OCI-LY3 (cell line): ENCODE measurements at regions not wholly inside any gene's neighbourhood (a gene's known extent, or its start where the extent isn't known, plus 50 kb on each side); places are given as distances from the start of the nearest gene placed in this dataset.

ENCODE experiments used
- H2AFZ ChIP-seq: fragments of 200-600, 300-600 bp; shearing (Covaris generic); 2 replicates; pipeline ENCODE4 v1.6.0; 2014; ENCODE audit warnings: antibody characterized with exemption, low read depth, low read length
- H3K27ac ChIP-seq: fragments of 200-600, 300-600 bp; sonication (generic); 2 replicates; pipeline ENCODE4 v1.5.1; 2014; ENCODE audit warnings: mild to moderate bottlenecking, low read length, moderate library complexity, mixed read lengths
- H3K27me3 ChIP-seq: fragments of 200-600, 300-600 bp; sonication (generic); 2 replicates; pipeline ENCODE4 v1.6.1; 2014; ENCODE audit warnings: low read depth, low read length, mixed read lengths
- H3K36me3 ChIP-seq: fragments of 200-600, 300-600 bp; sonication (generic); replicated peaks from 2 replicates; pipeline ENCODE3; 2014; ENCODE audit warnings: low read depth, low read length, mixed read lengths
- H3K4me1 ChIP-seq: fragments of 300-600, 200-600 bp; sonication (generic); 2 replicates; pipeline ENCODE4 v1.6.1; 2014; ENCODE audit warnings: low read length, mixed read lengths
- H3K4me2 ChIP-seq: fragments of 200-600, 300-600 bp; sonication (generic); 2 replicates; pipeline ENCODE4 v1.6.1; 2014; ENCODE audit warnings: low read length, mixed read lengths
- H3K4me3 ChIP-seq: fragments of 300-600, 200-600 bp; sonication (generic); 2 replicates; pipeline ENCODE4 v1.5.1; 2014; ENCODE audit warnings: antibody characterized with exemption, mild to moderate bottlenecking, low read length, moderate library complexity
- H3K79me2 ChIP-seq: fragments of 300-600, 200-600 bp; shearing (Covaris generic); 2 replicates; pipeline ENCODE4 v1.6.1; 2014; ENCODE audit warnings: mild to moderate bottlenecking, low read length, mixed read lengths
- H3K9ac ChIP-seq: fragments of 300-600, 200-600 bp; shearing (Covaris generic); 2 replicates; pipeline ENCODE4 v1.6.0; 2014; ENCODE audit warnings: mild to moderate bottlenecking, low read length, moderate library complexity
- H3K9me3 ChIP-seq: fragments of 200-600, 300-600 bp; shearing (Covaris generic); 2 replicates; pipeline ENCODE4 v1.6.1; 2014; ENCODE audit warnings: low read length, mixed read lengths; ENCODE audit not compliant: insufficient read depth
- H4K20me1 ChIP-seq: fragments of 200-600, 300-600 bp; sonication (generic); 2 replicates; pipeline ENCODE4 v1.6.1; 2016; ENCODE audit warnings: low read length, mixed read lengths; ENCODE audit not compliant: insufficient read depth
- CTCF ChIP-seq: fragments of 200-600, 300-600 bp; sonication (generic); IDR thresholded peaks from 2 replicates; pipeline ENCODE4 v1.5.1; 2014; ENCODE audit warnings: antibody characterized with exemption, low read length, low read depth
- EZH2phosphoT487 ChIP-seq: fragments of 200-600 bp; shearing (Covaris generic); IDR thresholded peaks from 2 replicates; pipeline ENCODE4 v1.6.1; 2018; ENCODE audit warnings: antibody characterized with exemption, mixed run types, low read depth

- Histone ChIP-seq H3K9ac (no peak overlapping the region), H4K20me1 (no peaks in the 10 kb centered on the region), H3K4me3 (no peak overlapping the region), H3K4me1 (no peaks in the 10 kb centered on the region), H3K27ac (no peak overlapping the region), H3K79me2 (no peaks in the 10 kb centered on the region), H2AFZ (no peak overlapping the region), H3K4me2 (no peak overlapping the region), H3K9me3 (no peaks in the 10 kb centered on the region), H3K27me3 (no peaks in the 10 kb centered on the region), H3K36me3 (no peaks in the 10 kb centered on the region)
- no peak for TF ChIP-seq EZH2phosphoT487
These were observed 439.2 kb downstream of the PLOD2 start for GRCh38 chr3:145721815-145722214.

- Histone ChIP-seq H3K9me3 (no peaks in the 10 kb centered on the region), H3K4me2 (no peak overlapping the region), H4K20me1 (no peaks in the 10 kb centered on the region), H3K79me2 (no peaks in the 10 kb centered on the region), H3K4me1 (no peaks in the 10 kb centered on the region), H3K9ac (no peak overlapping the region), H3K27me3 (no peaks in the 10 kb centered on the region), H3K27ac (no peak overlapping the region), H3K4me3 (no peak overlapping the region), H2AFZ (no peak overlapping the region), H3K36me3 (no peaks in the 10 kb centered on the region)
- TF ChIP-seq EZH2phosphoT487 (no peak), CTCF (no peak)
These were observed 433.5 kb downstream of the PLOD2 start for GRCh38 chr3:145727476-145727875.

GRCh38 chr3:145735631-145736030 is 425.4 kb downstream of the PLOD2 start:
- H4K20me1 ChIP-seq = no peaks in the 10 kb centered on the region
- no peaks in the 10 kb centered on the region; the same call in 1 of the 2 replicates for H3K9me3 ChIP-seq
- no peaks in the 10 kb centered on the region for H3K36me3 ChIP-seq
- no peak overlapping the region for H3K27ac ChIP-seq
- H3K27me3 ChIP-seq = no peaks in the 10 kb centered on the region
- no peak overlapping the region for H3K4me2 ChIP-seq
- TF ChIP-seq CTCF (no peak), EZH2phosphoT487 (no peak)
- no peak overlapping the region for H3K9ac ChIP-seq
- H2AFZ ChIP-seq = no peak overlapping the region
- no peaks in the 10 kb centered on the region for H3K4me1 ChIP-seq
- no peaks in the 10 kb centered on the region for H3K79me2 ChIP-seq
- H3K4me3 ChIP-seq = no peak overlapping the region

- Histone ChIP-seq H3K79me2 (no peaks in the 10 kb centered on the region), H4K20me1 (no peaks in the 10 kb centered on the region), H2AFZ (no peak overlapping the region), H3K9ac (no peak overlapping the region), H3K36me3 (no peaks in the 10 kb centered on the region), H3K4me2 (no peak overlapping the region), H3K27me3 (no peaks in the 10 kb centered on the region), H3K4me3 (no peak overlapping the region), H3K9me3 (no peaks in the 10 kb centered on the region; the same call in 1 of the 2 replicates), H3K27ac (no peak overlapping the region), H3K4me1 (no peaks in the 10 kb centered on the region)
- TF ChIP-seq EZH2phosphoT487 (no peak), CTCF (no peak)
These were observed 423.0 kb downstream of the PLOD2 start for GRCh38 chr3:145737952-145738351.

- Histone ChIP-seq H3K27ac (no peak overlapping the region), H3K79me2 (no peaks in the 10 kb centered on the region)
- TF ChIP-seq EZH2phosphoT487 = no peak
- TF ChIP-seq CTCF = no peak
These were observed 421.1 kb downstream of the PLOD2 start for GRCh38 chr3:145739926-145740325.

More at GRCh38 chr3:145739926-145740325, 421.1 kb downstream of the PLOD2 start:
- Histone ChIP-seq H3K4me3 (no peak overlapping the region), H4K20me1 (no peaks in the 10 kb centered on the region), H3K9ac (no peak overlapping the region), H2AFZ (no peak overlapping the region), H3K4me1 (no peaks in the 10 kb centered on the region), H3K36me3 (no peaks in the 10 kb centered on the region), H3K27me3 (no peaks in the 10 kb centered on the region), H3K9me3 (no peaks in the 10 kb centered on the region; the same call in 1 of the 2 replicates), H3K4me2 (no peak overlapping the region)
